ENCODE measurements at regions not wholly inside any gene's neighbourhood (a gene's known extent, or its start where the extent isn't known, plus 50 kb on each side); places are given as distances from the start of the nearest gene placed in this dataset.
"Not testable (repeated sequence)": the region's sequence is repeated elsewhere in the genome, so short reads cannot be mapped to it uniquely, and the experiment has no call there.

GRCh38 chr2:63738019-63738418 is 103.7 kb upstream of the UGP2 start:
- no peak overlapping the region for H3K9ac ChIP-seq (ENCODE audit: low read length)
- no peaks in the 10 kb centered on the region for H3K9me2 ChIP-seq (ENCODE audit: insufficient read depth, low read length)
- H2AFZ ChIP-seq (ENCODE audit: low read depth, low read length) = no peak overlapping the region
- H3K27me3 ChIP-seq (ENCODE audit: insufficient read depth, low read depth, low read length) = no peaks in the 10 kb centered on the region
- H3K36me3 ChIP-seq (ENCODE audit: insufficient read depth, low read length) = no peaks in the 10 kb centered on the region
- H3K4me3 ChIP-seq (ENCODE audit: low read length) = no peak overlapping the region
- H3K9me3 ChIP-seq (ENCODE audit: low read length) = no peaks in the 10 kb centered on the region
- H3K27ac ChIP-seq (ENCODE audit: low read length) = no peak overlapping the region
- no peaks in the 10 kb centered on the region for H3K79me2 ChIP-seq (replicated peaks; ENCODE audit: insufficient read depth, low read length)
- H4K20me1 ChIP-seq (ENCODE audit: insufficient read depth) = no peaks in the 10 kb centered on the region
- TF ChIP-seq POLR2AphosphoS5 (IDR thresholded peaks at IDR 0.05) = no peak
- TF ChIP-seq CTCF (IDR thresholded peaks at IDR 0.05; ENCODE audit: poor library complexity, severe bottlenecking) = no peak
- no peak for TF ChIP-seq RAD21 (conservative IDR thresholded peaks at IDR 0.05)
- TF ChIP-seq REST (IDR thresholded peaks at IDR 0.05; ENCODE audit: borderline replicate concordance) = no peak
- TF ChIP-seq EZH2 (IDR thresholded peaks at IDR 0.05; ENCODE audit: borderline replicate concordance, insufficient read depth, low read length, poor library complexity, severe bottlenecking) = no peak
- no peak for TF ChIP-seq TAF1 (IDR thresholded peaks at IDR 0.05; ENCODE audit: low read depth)
- TF ChIP-seq MXI1 (conservative IDR thresholded peaks at IDR 0.05; ENCODE audit: poor library complexity, severe bottlenecking) = no peak
- TF ChIP-seq SMC3 (conservative IDR thresholded peaks at IDR 0.05; ENCODE audit: poor library complexity) = no peak
- TF ChIP-seq EP300 (conservative IDR thresholded peaks at IDR 0.05; ENCODE audit: poor library complexity, severe bottlenecking) = no peak
- H3F3A ChIP-seq (ENCODE audit: insufficient read depth, low read length, poor library complexity, severe bottlenecking) = no peaks in the 10 kb centered on the region
- H3K4me2 ChIP-seq (ENCODE audit: low read length) = no peak overlapping the region

GRCh38 chr2:63739180-63739579 is 102.5 kb upstream of the UGP2 start:
- H3K9me2 ChIP-seq (ENCODE audit: insufficient read depth, low read length); H3K27ac ChIP-seq (ENCODE audit: low read length); H3K79me2 ChIP-seq (replicated peaks; ENCODE audit: insufficient read depth, low read length); H4K20me1 ChIP-seq (ENCODE audit: insufficient read depth); H3F3A ChIP-seq (ENCODE audit: insufficient read depth, low read length, poor library complexity, severe bottlenecking); H3K27me3 ChIP-seq (ENCODE audit: insufficient read depth, low read depth, low read length); H3K36me3 ChIP-seq (ENCODE audit: insufficient read depth, low read length); H3K4me2 ChIP-seq (ENCODE audit: low read length); H3K9me3 ChIP-seq (ENCODE audit: low read length); H3K4me3 ChIP-seq (ENCODE audit: low read length); H3K9ac ChIP-seq (ENCODE audit: low read length); H2AFZ ChIP-seq (ENCODE audit: low read depth, low read length): not testable (repeated sequence)

GRCh38 chr2:63740020-63740419 is 101.7 kb upstream of the UGP2 start:
- Histone ChIP-seq H3K27ac (ENCODE audit: low read length) (no peak overlapping the region), H3F3A (ENCODE audit: insufficient read depth, low read length, poor library complexity, severe bottlenecking) (no peaks in the 10 kb centered on the region), H4K20me1 (ENCODE audit: insufficient read depth) (no peaks in the 10 kb centered on the region), H3K9ac (ENCODE audit: low read length) (no peak overlapping the region), H2AFZ (ENCODE audit: low read depth, low read length) (no peak overlapping the region), H3K9me3 (ENCODE audit: low read length) (no peaks in the 10 kb centered on the region), H3K4me2 (ENCODE audit: low read length) (no peak overlapping the region), H3K4me3 (ENCODE audit: low read length) (no peak overlapping the region), H3K79me2 (replicated peaks; ENCODE audit: insufficient read depth, low read length) (no peaks in the 10 kb centered on the region), H3K36me3 (ENCODE audit: insufficient read depth, low read length) (no peaks in the 10 kb centered on the region), H3K9me2 (ENCODE audit: insufficient read depth, low read length) (no peaks in the 10 kb centered on the region), H3K27me3 (ENCODE audit: insufficient read depth, low read depth, low read length) (no peaks in the 10 kb centered on the region)
- TF ChIP-seq RAD21 (conservative IDR thresholded peaks at IDR 0.05) = no peak
- TF ChIP-seq EP300 (conservative IDR thresholded peaks at IDR 0.05; ENCODE audit: poor library complexity, severe bottlenecking) = no peak
- TF ChIP-seq CTCF (IDR thresholded peaks at IDR 0.05; ENCODE audit: poor library complexity, severe bottlenecking) = no peak
- TF ChIP-seq MXI1 (conservative IDR thresholded peaks at IDR 0.05; ENCODE audit: poor library complexity, severe bottlenecking) = no peak
- no peak for TF ChIP-seq SMC3 (conservative IDR thresholded peaks at IDR 0.05; ENCODE audit: poor library complexity)
- no peak for TF ChIP-seq EZH2 (IDR thresholded peaks at IDR 0.05; ENCODE audit: borderline replicate concordance, insufficient read depth, low read length, poor library complexity, severe bottlenecking)
- no peak for TF ChIP-seq REST (IDR thresholded peaks at IDR 0.05; ENCODE audit: borderline replicate concordance)
- TF ChIP-seq TAF1 (IDR thresholded peaks at IDR 0.05; ENCODE audit: low read depth) = no peak
- TF ChIP-seq POLR2AphosphoS5 (IDR thresholded peaks at IDR 0.05) = no peak

All from neural cell (in vitro differentiated cells).